ENCODE measurements at regions not wholly inside any gene's neighbourhood (a gene's known extent, or its start where the extent isn't known, plus 50 kb on each side); places are given as distances from the start of the nearest gene placed in this dataset.

DNA sequence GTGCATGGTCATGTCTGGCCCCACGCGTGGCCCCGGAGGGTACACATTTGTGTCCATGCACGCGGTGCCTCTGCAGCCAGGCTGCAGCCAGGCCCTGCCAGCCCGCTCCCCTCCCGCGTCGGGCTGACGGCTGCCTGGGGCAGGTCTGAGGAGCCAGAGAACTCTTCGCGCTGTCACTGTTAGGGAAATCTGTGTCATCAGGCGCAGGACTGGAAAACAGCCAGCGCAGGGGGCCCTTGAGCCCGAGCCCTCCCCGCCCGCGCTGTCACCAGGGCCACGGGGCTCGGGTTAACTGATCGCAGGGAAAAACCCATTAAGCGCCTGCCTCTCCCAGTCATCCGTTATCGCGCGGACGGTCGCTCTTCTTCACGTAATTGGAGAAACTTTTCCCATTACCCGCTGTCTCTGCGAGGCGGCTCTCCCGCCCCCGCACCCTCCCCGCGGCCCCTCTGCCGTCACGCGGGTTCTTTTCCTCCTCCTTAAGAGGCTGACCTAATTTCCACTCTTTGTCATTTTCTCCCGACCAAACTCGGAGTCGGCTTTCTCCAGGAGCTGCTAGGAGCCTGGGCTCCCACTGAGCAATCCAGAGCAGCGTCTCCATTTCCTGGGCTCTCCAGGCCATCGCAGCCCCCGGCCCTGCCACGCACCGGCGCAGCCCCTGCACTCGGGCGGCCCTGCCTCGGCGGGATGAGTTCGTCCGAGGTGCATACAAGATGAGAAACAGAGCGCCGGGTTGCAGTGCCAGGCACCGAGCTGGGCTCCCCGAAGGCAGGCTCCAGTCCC, 57.5 kb upstream of the PRR23E start:
- DNase-seq (ENCODE audit: low spot score), result no peak

DNA sequence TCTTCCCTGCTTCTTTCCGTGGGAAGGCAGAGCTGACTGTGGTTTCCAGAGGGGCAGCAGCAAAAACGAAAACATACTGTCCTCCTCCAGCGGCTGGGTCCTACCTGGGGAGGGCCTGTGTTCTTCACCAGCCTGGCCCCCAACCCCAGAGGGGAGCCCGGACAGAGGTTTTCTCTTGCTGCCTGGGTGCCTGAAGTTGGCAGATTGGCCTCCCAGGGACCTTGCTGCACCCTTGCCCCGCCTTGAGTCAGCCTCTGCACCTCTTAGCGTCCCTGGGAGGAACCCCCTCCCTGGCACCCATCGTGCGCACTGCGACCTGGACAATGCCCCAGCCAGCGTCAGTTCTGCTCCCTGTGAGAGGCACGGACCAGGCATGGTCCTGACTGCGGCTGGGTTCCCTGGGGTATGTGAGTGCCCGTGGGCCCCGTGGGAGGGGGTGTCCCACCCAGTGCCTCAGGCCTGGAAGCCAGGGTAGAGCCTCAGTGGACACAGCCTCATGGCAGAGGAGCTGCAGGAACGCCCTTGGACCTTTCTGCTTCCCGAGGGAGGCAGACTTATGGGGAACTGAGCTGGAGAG, 56.8 kb upstream of the PRR23E start:
- DNase-seq (ENCODE audit: low spot score), result no peak

DNA sequence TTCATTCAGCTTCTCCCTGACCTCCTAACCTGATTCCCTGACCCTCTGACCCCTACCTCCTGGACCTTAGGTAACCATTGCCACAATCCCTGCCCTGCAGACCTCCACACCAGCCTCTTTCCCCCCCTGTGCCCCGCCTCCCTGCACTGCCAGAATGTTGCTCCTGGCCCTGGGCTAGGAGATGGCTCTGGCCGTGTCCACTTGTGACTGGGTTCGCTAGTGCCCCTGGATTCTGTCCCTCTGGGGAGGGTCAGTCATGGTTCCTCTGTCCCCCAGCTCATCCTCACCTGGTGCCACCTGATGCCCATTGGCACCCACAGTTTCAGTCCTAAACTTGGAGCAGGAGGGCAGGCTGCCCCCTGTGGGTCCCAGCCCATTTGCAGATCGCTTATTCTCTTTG, 56.2 kb upstream of the PRR23E start:
- DNase-seq (ENCODE audit: low spot score), result no peak

DNA sequence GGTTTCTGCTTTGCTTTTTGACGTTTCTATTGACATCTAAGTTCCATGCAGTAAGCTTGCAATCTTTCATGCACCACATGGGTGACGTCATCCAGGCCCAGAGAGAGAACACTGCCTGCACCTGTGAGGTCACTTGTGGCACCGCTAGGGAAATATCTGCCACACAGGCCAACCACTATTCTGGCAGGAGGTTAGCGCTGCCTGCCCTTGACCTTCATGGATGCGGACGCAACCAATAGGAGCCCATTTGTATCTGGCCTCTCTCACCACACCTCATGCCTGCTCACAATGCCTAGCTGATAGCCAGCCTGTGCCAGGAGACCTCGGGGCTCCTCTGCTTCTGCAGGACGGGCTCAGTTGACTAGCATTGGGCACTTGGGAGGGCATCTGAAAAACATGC, 55.8 kb upstream of the PRR23E start:
- DNase-seq (ENCODE audit: low spot score), result no peak

GRCh38 chr3:127137757-127138536, 55.0 kb upstream of the PRR23E start:
- no peak for DNase-seq (ENCODE audit: low spot score)

GRCh38 chr3:127139601-127140500, 53.1 kb upstream of the PRR23E start:
- no peak for DNase-seq (ENCODE audit: low spot score)

DNA sequence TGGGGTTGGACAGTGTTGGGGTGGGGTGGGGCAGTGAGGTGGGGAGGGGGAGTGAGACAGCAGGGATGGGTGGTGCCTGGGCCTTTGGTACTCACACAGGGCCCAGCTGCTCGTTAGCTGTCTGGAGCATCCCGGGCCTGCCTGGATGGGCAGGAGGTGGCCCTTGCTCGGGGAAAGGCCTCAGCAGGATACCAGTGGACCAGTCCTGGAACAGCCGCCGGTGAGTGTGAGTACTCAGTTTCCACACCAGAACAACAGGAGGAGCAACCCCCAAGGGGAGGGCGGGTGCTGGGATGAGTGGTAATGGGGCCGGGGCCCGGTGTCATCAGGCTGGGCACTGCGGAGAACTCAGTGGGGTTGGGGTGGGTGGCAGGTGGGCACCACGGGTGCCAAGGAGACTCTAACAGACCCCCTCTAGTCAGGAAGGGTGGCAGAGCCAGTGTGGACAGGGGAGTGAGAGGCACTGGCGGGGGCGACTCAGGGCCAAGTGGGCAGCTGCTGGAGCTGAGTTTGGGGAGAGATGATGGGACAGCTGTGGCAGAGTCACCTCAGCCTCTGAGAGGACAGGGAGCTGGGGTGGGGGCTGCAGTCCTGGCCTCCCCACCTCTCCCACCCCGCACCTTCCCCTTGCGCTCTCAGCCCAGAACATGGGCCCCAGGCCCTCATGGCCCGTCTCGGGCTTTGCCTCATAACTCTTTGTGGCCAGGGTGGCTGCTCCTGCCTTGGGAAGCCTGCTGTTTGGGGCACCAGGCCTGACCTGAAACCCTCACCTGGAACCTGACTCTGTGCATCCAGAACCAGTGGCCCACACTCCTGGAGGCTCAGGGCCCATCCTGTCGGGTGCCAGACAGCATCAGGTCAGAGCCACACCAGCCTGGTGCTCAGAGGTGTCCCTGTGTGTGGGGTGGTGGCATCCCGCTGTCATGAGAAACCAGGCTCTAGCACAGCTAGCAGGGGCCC, 52.1 kb upstream of the PRR23E start:
- DNase-seq (ENCODE audit: low spot score), result no peak

DNA sequence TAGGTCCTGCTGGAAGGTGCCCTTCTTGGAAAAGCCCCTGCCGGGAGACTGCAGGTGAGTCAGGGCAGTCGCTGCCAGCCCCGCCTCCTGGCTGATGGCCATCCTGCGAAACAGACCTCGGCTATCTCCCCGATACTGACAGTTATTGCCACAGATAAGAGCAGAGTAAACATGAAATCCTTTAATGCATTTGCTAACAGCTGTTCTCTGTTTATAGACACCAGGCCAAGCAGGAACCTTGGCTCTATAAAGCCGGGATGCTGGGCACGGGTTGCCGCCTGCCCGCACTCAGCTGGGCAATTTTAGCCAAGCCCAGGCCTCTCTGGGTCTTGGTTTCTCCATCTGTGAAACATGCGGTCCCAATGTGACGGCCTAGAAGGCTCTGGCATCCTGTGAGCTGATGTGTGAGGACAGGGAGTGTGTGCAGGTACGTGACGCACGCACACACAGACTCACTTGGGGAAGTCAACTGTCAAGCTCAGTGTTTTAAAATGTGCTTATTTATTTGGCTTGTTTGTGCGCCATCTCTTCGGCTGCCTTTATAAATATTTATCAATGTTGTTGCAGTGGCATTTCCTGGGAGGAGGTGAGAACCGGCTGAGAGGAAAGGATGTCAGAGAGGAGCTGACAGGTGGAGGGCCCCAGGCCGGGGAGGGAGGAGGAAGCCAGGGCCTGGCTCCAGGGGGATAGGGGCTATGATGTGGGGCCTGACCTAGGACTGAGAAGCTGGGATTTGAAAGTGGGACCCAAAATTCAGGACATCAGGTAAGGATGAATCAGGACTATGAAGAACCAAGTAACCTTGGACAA, 50.8 kb upstream of the PRR23E start:
- DNase-seq (ENCODE audit: low spot score), result peak; percentile 67
